Esophagus muscularis mucosa (tissue), 4 donors: ENCODE measurements at regions not wholly inside any gene's neighbourhood (a gene's known extent, or its start where the extent isn't known, plus 50 kb on each side); places are given as distances from the start of the nearest gene placed in this dataset.

Experiments
- EP300 ChIP-seq: sonication (generic); formaldehyde crosslinking; IDR thresholded peaks from one replicate; pipeline ENCODE4 v1.6.1; 2017; ENCODE audit warnings: antibody characterized with exemption
- POLR2A ChIP-seq: fragments of 450-650 bp; IDR thresholded peaks from one replicate; pipeline ENCODE4 v1.6.1; 2017; ENCODE audit warnings: antibody characterized with exemption, moderate library complexity, mild to moderate bottlenecking, low read depth
- POLR2AphosphoS5 ChIP-seq, 2 donors: sonication (generic); formaldehyde crosslinking; IDR thresholded peaks; one replicate each; pipeline ENCODE4 v1.6.1; 2017; ENCODE audit warnings: antibody characterized with exemption in 2 of 2
- TF ChIP-seq, protein P1 (sequence below), 3 experiments: fragments of 200-600 bp in 2 of 3; fragments of 450-650 bp in 1 of 3; sonication (generic) in 2 of 3; IDR thresholded peaks; one replicate each; pipeline ENCODE4 v1.5.1; 2017 to 2019; ENCODE audit warnings: antibody characterized with exemption in 3 of 3, mild to moderate bottlenecking in 2 of 3, moderate library complexity in 1 of 3

DNA sequence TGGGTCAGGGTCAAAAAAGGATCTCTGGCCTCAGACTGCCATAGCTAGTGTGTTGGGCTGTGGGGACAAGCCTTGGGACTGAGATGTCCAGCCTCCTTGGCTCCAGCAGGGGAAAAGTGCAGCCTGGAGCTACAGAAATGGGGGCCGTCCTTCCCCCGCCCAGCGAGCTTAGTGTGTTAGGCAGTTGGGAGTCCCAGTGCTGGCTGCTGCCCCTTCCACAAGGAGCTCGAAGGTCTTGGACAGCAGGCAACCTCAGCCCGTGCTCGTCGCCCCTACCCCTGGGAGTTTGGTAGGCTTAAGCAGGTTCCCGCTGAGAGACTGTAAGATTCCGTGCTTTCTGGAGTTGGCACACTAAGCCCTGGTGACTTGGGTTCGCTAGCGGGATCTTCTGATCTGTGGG, 293.0 kb upstream of the CDH12 start:
- TF ChIP-seq, protein P1, sequence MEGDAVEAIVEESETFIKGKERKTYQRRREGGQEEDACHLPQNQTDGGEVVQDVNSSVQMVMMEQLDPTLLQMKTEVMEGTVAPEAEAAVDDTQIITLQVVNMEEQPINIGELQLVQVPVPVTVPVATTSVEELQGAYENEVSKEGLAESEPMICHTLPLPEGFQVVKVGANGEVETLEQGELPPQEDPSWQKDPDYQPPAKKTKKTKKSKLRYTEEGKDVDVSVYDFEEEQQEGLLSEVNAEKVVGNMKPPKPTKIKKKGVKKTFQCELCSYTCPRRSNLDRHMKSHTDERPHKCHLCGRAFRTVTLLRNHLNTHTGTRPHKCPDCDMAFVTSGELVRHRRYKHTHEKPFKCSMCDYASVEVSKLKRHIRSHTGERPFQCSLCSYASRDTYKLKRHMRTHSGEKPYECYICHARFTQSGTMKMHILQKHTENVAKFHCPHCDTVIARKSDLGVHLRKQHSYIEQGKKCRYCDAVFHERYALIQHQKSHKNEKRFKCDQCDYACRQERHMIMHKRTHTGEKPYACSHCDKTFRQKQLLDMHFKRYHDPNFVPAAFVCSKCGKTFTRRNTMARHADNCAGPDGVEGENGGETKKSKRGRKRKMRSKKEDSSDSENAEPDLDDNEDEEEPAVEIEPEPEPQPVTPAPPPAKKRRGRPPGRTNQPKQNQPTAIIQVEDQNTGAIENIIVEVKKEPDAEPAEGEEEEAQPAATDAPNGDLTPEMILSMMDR (IDR thresholded peaks at IDR 0.05) = no peak
- TF ChIP-seq POLR2A (no peak), POLR2AphosphoS5 (IDR thresholded peaks at IDR 0.05) (no peak), EP300 (no peak)
